Pons (tissue), 1 donor: ENCODE measurements at regions not wholly inside any gene's neighbourhood (a gene's known extent, or its start where the extent isn't known, plus 50 kb on each side); places are given as distances from the start of the nearest gene placed in this dataset.

Source experiments
- DNase-seq: peaks from one replicate; pipeline ENCODE4 v3.0.0-alpha.2; 2016; ENCODE audit warnings: low spot score

DNA sequence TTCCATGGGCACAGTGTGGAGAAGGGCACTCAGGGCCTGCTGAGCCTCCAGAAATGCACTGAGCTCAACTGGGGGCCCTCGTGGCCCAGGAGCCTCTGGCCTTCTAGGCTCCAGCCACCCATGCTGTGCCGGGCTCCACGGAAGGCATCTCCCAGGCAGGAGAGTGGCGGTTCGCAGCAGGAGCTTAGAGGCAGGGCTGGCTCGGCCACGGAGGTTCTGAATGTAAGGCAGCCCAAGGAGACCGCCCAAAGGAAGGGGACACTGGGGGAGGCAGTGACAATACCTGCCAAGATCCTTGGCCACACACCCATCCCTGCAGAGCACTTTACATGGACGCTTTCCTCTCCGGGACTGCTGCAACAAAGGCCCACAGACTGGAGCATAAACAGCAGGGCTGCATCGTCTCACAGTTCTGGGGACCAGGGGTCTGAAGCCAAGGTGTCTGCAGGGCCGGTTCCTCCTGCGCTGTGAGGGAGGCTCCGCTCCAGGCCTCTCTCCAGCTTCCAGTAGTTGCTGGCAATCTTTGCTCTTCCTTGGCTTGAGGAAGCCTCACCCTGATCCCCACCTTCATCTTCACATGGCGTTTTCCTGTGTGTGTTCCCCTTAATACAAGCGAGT, 128.2 kb upstream of the CDH4 start:
- DNase-seq: no peak

- no peak for DNase-seq
Observed at GRCh38 chr20:61125076-61125475, 127.0 kb upstream of the CDH4 start.

GRCh38 chr20:61125546-61126180, 126.4 kb upstream of the CDH4 start:
- no peak for DNase-seq

- no peak for DNase-seq
Observed at GRCh38 chr20:61126369-61127195, 125.5 kb upstream of the CDH4 start.

DNA sequence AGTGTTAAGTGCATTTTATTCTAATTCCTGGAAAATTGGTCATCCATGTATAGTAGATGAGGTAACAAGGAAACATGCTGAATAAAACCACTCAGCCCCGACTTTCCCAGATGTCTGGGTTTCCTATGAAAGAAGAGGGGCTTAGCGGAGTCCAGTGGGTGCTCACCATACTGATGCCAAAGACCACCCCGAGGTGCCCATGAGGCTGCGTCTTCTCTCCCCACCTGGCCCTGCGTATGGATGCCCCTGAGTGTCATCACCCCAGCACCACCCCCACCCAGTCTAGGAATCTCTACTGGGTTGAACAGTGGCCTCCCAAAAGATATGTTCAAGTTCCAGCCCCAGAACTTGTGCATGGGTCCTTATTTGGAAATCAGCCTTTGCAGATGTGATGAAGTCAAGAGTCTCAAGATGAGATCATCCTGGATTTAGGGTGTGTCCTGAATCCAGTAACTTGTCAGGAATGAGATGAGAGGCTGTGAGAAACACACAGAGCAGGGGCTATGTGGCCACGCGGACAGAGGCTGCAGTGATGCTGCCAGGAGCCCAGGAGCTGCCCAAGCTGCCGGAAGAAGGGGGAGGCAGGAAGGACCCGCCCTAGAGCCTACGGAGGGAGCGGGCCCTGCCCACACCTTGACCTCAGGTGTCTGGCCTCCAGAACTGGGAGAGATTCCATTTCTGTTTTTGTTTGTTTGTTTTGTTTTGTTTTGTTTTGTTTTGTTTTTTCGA, 124.6 kb upstream of the CDH4 start:
- no peak for DNase-seq

GRCh38 chr20:61128701-61129269, 123.3 kb upstream of the CDH4 start:
- DNase-seq: no peak

DNA sequence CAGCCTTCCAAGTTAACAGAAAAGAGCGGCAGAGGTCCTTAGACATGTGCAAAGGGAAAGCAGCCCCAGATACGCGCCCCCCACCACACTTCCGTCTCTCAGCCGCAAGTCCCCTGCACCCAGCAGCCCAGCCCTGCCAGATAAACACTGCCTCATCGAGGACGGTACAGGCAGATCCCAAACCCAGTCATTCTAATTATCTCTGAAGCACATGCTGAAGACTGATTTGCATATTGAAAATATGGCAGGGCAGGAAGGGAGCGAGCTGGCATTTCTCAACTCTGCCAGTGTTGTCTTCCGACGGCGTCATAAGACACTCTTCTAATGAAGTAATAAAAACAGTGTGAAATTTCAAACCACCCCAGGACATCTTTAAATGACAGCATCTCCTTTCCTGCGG, 122.8 kb upstream of the CDH4 start:
- DNase-seq: no peak

- no peak for DNase-seq
Observed at GRCh38 chr20:61130156-61130555, 121.9 kb upstream of the CDH4 start.

DNA sequence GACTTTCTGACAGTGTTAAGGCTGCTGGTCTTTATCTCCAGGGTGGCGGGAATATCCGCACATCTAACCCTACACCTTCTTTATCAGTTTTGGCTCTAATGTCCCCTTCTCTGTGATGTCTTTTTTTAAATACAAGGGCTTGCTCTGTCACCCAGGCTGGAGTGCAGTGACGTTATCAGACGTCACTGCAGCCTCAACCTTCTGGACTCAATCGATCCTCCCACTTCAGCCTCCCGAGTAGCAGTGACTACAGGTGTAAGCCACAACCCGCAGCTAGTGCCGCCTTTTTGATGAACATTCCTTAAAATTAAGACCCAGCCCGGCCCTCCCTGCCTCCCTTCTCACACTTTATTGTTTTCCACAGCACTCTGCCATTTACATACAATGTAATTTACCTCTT, 120.1 kb upstream of the CDH4 start:
- DNase-seq: no peak

GRCh38 chr20:61133611-61134010, 118.5 kb upstream of the CDH4 start:
- DNase-seq: no peak

DNA sequence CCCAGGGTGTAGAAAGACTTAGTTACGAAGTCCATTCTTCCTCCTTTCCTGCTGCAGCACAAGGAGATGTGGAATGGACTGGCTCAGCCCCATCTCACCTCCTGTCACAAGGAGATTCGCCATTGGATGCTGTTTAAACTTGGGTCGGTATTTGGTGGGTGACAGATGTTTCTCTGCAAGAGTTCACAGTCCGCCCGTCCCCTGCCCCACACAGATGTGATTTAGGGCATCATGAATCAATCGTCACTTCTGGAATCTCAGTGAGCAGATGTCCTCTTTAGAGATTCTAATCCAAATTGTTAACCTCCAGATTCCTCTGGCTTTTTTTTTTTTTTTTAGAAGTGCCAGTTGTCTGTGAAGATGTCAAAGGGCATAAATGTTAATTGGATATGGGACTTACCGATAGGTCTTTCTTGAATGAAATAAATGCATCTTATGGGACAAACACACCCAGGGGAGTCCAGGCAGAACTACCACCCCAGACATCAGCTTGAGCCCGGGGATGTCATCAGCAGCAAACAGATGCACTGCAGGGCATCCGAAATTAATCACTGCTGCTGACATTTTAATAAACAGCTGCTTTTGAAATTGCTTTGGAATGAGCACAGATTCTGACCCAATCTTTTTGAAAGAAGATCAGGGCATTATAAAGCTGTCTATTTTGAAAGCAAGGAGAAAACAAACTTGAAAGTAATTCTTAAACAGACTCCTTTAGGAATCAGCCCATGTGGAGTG, 117.6 kb upstream of the CDH4 start:
- DNase-seq: no peak

- no peak for DNase-seq
Observed at GRCh38 chr20:61135266-61135665, 116.8 kb upstream of the CDH4 start.

DNA sequence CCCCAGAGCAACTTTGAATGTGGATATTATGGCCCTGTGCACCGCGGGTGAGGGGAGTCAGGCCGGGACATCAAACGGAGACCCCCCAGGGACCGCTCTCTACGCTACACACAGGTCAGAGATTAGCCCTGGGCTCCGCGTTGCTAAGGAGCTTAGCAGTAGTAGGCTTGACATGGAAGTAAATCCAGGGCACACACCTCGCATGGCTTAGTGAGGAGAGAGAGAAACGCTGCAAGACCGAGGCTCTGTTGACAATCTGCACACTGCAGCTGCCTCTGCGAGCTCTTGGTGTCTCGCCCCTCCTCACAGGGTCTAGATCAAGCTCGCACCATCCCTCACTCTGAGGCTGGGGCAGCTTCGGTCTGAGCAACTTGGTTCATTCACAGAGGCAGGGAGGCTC, 116.1 kb upstream of the CDH4 start:
- DNase-seq: no peak

DNA sequence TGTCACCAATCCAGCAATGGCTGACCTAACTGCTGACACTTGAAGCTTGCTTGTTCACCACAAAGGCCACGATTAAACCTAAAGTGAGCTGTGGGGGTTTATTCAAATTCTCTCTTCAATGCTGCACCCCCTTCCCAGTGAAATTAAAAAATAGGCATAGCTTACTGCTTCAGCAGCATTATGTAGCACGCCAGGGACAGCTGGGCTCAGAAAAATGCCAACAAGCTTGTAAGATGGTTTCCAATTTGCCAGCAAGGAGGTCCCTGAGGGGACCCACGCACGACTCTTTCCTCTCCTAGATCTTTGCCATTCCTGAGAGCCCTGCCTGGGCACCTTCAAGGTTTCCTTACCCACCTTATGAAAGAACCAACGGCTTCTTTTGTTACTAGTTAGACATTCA, 113.5 kb upstream of the CDH4 start:
- no peak for DNase-seq

DNA sequence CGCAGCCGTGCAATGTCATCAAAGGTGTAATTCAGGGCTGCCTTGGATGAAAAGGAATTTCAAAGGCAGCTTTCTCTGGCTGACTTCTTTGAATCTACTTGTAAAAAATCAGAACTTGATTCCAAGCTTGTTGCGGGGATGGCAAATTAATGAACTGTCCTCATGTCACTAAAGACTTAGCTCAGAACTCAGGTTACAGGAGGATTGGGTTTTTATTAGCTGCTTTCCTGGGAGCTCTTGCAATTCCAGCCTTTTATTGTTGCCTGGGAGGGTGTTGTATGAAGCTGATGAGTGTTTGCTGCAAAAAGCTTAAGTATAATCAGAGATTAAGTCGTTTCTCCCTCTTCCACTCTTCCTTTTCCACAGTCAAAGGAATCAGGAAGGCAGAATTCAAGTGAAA, 113.0 kb upstream of the CDH4 start:
- DNase-seq: no peak

DNA sequence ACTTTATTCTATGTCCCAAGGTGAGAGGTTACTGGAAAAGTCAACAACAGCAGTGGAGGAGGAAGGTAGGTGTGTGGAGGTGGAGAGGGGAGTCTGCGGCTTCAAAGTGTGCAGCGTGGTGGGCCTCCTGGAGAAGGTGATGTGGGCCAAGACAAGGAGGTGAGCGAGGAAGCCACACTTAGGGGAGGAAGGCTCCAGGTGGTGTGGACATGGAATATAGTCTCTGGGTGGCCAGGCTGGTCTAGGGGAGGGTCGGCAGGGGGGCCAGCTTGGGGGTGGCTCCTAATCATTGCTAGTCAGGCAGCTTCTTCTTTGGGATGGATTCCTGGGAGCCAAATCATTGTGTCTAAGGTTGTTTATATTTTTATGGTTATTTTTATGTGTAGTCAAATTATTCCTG, 111.5 kb upstream of the CDH4 start:
- no peak for DNase-seq

GRCh38 chr20:61146023-61146422, 106.0 kb upstream of the CDH4 start:
- DNase-seq: no peak

DNA sequence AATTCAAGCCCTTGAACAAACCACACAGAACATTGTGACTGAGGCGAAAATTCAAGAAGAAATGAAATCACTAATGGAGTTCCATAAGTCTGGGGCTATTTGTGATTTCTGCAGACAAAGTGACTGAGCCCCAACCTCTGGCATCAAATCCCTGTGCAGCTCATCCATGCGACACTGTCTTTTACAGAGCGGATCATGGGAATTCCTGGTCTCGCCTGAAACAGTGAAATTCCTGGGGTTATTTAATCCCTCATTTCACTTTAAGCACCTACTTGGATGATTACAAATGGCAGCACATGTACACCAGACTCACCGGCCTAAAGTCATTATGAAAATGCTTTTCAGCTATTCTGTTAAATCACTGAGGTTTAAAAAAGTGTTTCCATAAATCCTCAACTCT, 102.4 kb upstream of the CDH4 start:
- no peak for DNase-seq

DNA sequence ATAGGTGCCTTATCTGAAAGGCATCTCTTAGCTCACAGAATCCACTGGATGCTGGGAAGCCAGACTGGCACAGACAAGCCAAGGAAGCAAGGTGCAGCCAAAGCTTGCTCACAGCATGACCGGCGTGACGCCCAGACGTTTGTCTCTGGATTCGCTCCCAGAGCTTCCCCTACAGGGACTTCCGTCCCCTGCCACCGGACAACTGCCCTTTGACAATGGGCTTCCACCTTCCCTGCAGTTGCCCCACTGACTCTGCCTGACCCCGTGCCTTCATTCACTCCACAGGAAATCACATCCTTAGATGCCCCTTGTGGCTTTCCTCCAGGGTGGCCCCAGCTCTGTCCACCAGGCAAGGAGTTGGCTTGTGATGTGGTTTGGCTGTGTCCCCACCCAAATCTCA, 94.8 kb upstream of the CDH4 start:
- no peak for DNase-seq

DNA sequence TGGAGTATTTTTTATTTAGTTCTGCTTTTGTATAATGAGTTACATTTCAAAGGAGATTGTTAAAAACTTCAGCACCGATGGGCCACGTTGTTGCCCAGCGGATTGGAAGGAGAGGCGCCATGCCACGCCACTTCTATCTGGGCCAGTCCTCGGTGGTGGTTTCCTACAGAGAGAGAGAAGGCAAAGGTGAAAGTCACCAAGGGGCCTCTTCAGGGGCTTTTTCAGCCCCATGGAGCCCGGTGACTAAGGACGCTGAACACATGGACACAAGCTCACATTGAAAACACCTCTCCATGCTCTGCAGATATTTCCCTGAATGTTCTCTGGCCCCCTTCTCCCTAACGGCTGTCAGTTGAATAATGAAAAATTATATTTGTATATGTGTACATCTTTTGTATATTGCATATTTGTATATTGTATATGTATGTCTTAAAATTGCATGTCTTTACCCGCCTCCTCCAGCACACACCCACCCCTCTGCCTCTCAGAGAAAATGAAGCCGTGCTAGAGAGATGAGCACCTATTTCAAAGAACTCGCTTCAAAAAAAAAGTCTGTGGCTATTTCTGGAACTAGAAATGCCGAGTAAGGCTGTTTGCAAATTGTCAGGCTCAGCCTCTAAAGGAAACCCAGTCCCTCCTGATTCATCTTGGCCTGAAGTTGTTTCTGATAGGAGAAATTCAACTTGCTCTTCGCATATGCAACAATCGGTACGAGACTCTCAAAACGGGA, 91.9 kb upstream of the CDH4 start:
- DNase-seq: no peak
